ENCODE measurements at regions not wholly inside any gene's neighbourhood (a gene's known extent, or its start where the extent isn't known, plus 50 kb on each side); places are given as distances from the start of the nearest gene placed in this dataset.

DNA sequence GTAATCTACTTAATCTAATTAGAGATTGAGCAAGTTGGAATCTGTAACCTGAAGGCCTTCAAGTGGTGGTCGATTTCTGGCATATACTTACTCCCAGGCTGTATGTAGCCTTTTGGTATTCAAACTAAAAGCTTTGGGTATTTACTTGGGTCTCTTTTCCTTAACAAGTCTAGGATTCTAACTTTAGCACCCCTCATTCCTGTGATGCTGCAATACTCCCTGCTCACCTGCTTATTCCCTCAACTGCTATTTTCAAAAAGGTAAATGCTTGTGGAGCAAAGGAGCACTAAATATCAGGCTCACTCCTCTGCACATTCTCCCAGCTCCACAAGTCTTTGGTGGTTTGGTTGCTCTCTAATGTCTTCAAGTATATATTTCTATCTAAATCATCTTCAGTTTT, 68.0 kb upstream of the CYYR1 start:
- TF ChIP-seq, protein P1, sequence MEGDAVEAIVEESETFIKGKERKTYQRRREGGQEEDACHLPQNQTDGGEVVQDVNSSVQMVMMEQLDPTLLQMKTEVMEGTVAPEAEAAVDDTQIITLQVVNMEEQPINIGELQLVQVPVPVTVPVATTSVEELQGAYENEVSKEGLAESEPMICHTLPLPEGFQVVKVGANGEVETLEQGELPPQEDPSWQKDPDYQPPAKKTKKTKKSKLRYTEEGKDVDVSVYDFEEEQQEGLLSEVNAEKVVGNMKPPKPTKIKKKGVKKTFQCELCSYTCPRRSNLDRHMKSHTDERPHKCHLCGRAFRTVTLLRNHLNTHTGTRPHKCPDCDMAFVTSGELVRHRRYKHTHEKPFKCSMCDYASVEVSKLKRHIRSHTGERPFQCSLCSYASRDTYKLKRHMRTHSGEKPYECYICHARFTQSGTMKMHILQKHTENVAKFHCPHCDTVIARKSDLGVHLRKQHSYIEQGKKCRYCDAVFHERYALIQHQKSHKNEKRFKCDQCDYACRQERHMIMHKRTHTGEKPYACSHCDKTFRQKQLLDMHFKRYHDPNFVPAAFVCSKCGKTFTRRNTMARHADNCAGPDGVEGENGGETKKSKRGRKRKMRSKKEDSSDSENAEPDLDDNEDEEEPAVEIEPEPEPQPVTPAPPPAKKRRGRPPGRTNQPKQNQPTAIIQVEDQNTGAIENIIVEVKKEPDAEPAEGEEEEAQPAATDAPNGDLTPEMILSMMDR (conservative IDR thresholded peaks at IDR 0.05; ENCODE audit: low read depth, low read length): no peak
- no peak for TF ChIP-seq EZH2 (IDR thresholded peaks at IDR 0.05; ENCODE audit: low read length, unreplicated experiment)

Data from PC-3 (cell line).